Keratinocyte (primary cell): ENCODE measurements at regions not wholly inside any gene's neighbourhood (a gene's known extent, or its start where the extent isn't known, plus 50 kb on each side); places are given as distances from the start of the nearest gene placed in this dataset.
A peak's percentile ranks its signal among the peaks of the same experiment; 100 is the strongest.

ENCODE experiments used
- DNase-seq: peaks from one replicate; pipeline ENCODE4 v3.0.0-alpha.2; 2011; ENCODE audit warnings: low read depth, missing footprints, low spot score
- FAIRE-seq: peaks from 2 replicates; lab custom pipeline; 2011; peaks lifted over from hg19 to GRCh38; lab: Jason Lieb, UNC
- H2AFZ ChIP-seq: 2 replicates; pipeline ENCODE4 v1.6.0; 2012; ENCODE audit warnings: low read length, control low read depth, inconsistent platforms; ENCODE audit not compliant: control insufficient read depth
- H3K27ac ChIP-seq: 2 replicates; pipeline ENCODE4 v1.5.1; 2011; ENCODE audit warnings: low read length; ENCODE audit not compliant: control insufficient read depth, insufficient read depth
- H3K27me3 ChIP-seq: 3 replicates; pipeline ENCODE4 v1.6.0; 2011; ENCODE audit warnings: low read length; ENCODE audit not compliant: control insufficient read depth, insufficient read depth; ENCODE audit errors: extremely low read depth
- H3K36me3 ChIP-seq, 2 experiments: 2 replicates in 1 of 2; 3 replicates in 1 of 2; pipeline ENCODE4 v1.5.1; 2011; ENCODE audit warnings: low read length in 2 of 2, mild to moderate bottlenecking in 1 of 2; ENCODE audit not compliant: control insufficient read depth in 2 of 2, insufficient read depth in 2 of 2; ENCODE audit errors: extremely low read depth in 1 of 2
- H3K4me1 ChIP-seq: 3 replicates; pipeline ENCODE4 v1.5.1; 2011; ENCODE audit warnings: low read length; ENCODE audit not compliant: control insufficient read depth, insufficient read depth; ENCODE audit errors: extremely low read depth
- H3K4me2 ChIP-seq: 3 replicates; pipeline ENCODE4 v1.6.0; 2011; ENCODE audit warnings: low read depth, low read length; ENCODE audit not compliant: control insufficient read depth, insufficient read depth; ENCODE audit errors: extremely low read depth
- H3K4me3 ChIP-seq, 3 experiments: fragments of 200-600 bp in 1 of 3; sonication (generic) in 1 of 3; 2 replicates in 2 of 3; 3 replicates in 1 of 3; pipeline ENCODE4 v1.5.1; 2011 to 2016; ENCODE audit warnings: low read length in 3 of 3, mild to moderate bottlenecking in 3 of 3, control low read depth in 2 of 3, inconsistent platforms in 1 of 3, low read depth in 1 of 3, mixed read lengths in 1 of 3, mixed run types in 1 of 3, moderate library complexity in 1 of 3; ENCODE audit not compliant: control insufficient read depth in 2 of 3, insufficient read depth in 2 of 3; ENCODE audit errors: extremely low read depth in 1 of 3
- H3K79me2 ChIP-seq: 2 replicates; pipeline ENCODE4 v1.6.0; 2012; ENCODE audit warnings: low read length; ENCODE audit not compliant: control insufficient read depth, insufficient read depth
- H3K9ac ChIP-seq: 3 replicates; pipeline ENCODE4 v1.6.0; 2011; ENCODE audit warnings: low read length; ENCODE audit not compliant: control insufficient read depth, insufficient read depth; ENCODE audit errors: extremely low read depth
- H3K9me1 ChIP-seq: 3 replicates; pipeline ENCODE4 v1.6.0; 2011; ENCODE audit warnings: low read length; ENCODE audit not compliant: control insufficient read depth, insufficient read depth; ENCODE audit errors: extremely low read depth
- H3K9me3 ChIP-seq: 2 replicates; pipeline ENCODE4 v1.5.1; 2012; ENCODE audit warnings: low read depth, low read length; ENCODE audit not compliant: control insufficient read depth
- H4K20me1 ChIP-seq: 3 replicates; pipeline ENCODE4 v1.6.0; 2011; ENCODE audit warnings: low read length; ENCODE audit not compliant: control insufficient read depth, insufficient read depth; ENCODE audit errors: extremely low read depth
- CTCF ChIP-seq, 3 experiments: IDR thresholded peaks in 1 of 3; conservative IDR thresholded peaks in 1 of 3; optimal IDR thresholded peaks in 1 of 3; 2 replicates in 2 of 3; 3 replicates in 1 of 3; pipeline versions ENCODE3 to v1.5.1; 2011; ENCODE audit warnings: low read length in 3 of 3, mild to moderate bottlenecking in 3 of 3, moderate library complexity in 2 of 3, control low read depth in 1 of 3, inconsistent platforms in 1 of 3; ENCODE audit not compliant: insufficient read depth in 2 of 3; ENCODE audit errors: extremely low read depth in 1 of 3
- EZH2 ChIP-seq: IDR thresholded peaks from one replicate; pipeline ENCODE4 v1.6.1; 2012; ENCODE audit warnings: inconsistent platforms, mild to moderate bottlenecking, low read length, moderate library complexity
- dilution Hi-C: fragments of 300-500 bp; cut with MboI; formaldehyde crosslinking; loops from one replicate; pipeline ENCODE4 v1.7.0; 2020; ENCODE audit warnings: low sequenced_read_pairs; ENCODE audit not compliant: extremely low pct_ligation_motif_present

DNA sequence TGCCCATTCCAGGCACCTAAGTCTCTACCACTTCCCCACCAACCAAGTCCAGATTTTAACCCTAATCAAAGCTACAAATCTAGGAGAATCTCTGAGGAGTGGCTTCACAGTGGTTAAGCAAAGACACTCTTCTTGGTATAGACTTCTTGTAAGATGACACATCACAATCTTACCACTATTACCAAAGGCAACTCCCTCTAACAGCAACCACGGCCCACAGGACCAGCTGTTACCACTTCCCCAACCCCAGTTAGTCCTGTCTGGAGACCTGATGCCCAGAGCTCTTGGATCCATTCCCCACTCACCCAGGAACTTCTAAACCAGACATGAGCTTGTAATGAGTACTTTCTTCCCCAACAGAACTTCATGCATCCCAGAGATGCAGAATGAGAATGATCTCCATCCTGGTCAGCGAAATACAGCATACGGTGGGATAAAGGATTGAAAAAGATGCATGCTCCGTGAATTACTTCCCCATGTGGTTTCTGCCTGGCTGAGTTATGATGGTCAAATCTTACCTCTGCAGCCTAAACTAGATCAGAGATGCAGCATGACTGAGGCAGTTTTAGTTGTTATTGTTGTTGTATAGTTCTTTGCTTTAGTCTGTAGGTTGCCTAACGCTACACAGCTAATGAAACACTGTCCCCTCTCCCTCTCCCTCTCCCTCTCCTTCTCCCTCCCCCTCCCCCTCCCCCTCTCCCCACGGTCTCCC lies 87.7 kb upstream of the FOXN3 start:
- Histone ChIP-seq H3K79me2 (no peaks in the 10 kb centered on the region), H4K20me1 (no peaks in the 10 kb centered on the region), H2AFZ (no peak overlapping the region), H3K9me3 (no peaks in the 10 kb centered on the region), H3K27ac (no peak overlapping the region), H3K36me3 (no peaks in the 10 kb centered on the region), H3K4me1 (peaks cover 18% of the 10 kb centered on the region), H3K9ac (no peak overlapping the region), H3K9me1 (no peaks in the 10 kb centered on the region), H3K27me3 (no peaks in the 10 kb centered on the region), H3K4me3 (no peak overlapping the region), H3K4me2 (no peak overlapping the region)
- dilution Hi-C loops = no loop called here
- FAIRE-seq = no peak
- peak; percentile 50 for DNase-seq
- TF ChIP-seq CTCF (optimal IDR thresholded peaks at IDR 0.05 in 1 of 3, IDR thresholded peaks at IDR 0.05 in 1 of 3, conservative IDR thresholded peaks at IDR 0.05 in 1 of 3; ENCODE audit: extremely low read depth in 1 of 3, insufficient read depth in 2 of 3, low read length in 3 of 3) = no peak
- TF ChIP-seq EZH2 = no peak

DNA sequence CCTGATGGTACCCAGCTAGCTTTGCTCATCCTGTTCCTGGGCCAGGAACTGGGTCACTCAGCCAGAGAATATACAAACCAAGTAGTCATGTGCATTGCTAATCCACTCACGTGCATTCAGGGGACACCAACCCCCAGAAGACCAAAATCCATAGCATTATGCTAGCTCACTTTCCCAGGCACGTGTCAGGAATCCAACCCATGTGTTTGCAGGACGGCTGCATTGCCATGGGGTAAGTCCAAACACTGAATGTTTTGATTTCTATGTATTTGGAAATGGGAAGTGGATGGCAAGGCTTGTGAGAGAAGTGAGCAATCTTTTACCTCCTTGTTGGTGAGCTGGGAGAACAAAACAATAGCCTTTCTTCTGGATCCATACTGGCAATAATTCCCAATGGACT lies 87.1 kb upstream of the FOXN3 start:
- no peak overlapping the region for H3K4me2 ChIP-seq
- H3K27ac ChIP-seq = no peak overlapping the region
- H3K9ac ChIP-seq = no peak overlapping the region
- no peaks in the 10 kb centered on the region for H3K9me3 ChIP-seq
- no peak for FAIRE-seq
- no peaks in the 10 kb centered on the region for H4K20me1 ChIP-seq
- no peaks in the 10 kb centered on the region for H3K27me3 ChIP-seq
- no peak for DNase-seq
- no peaks in the 10 kb centered on the region for H3K36me3 ChIP-seq
- H3K4me3 ChIP-seq = no peak overlapping the region
- dilution Hi-C loops = no loop called here
- TF ChIP-seq CTCF (optimal IDR thresholded peaks at IDR 0.05 in 1 of 3, IDR thresholded peaks at IDR 0.05 in 1 of 3, conservative IDR thresholded peaks at IDR 0.05 in 1 of 3; ENCODE audit: extremely low read depth in 1 of 3, insufficient read depth in 2 of 3, low read length in 3 of 3) (no peak), EZH2 (no peak)
- no peaks in the 10 kb centered on the region for H3K9me1 ChIP-seq
- no peak overlapping the region for H2AFZ ChIP-seq
- no peaks in the 10 kb centered on the region for H3K79me2 ChIP-seq
- peaks cover 18% of the 10 kb centered on the region for H3K4me1 ChIP-seq
